GM19025 (cell line): ENCODE measurements at regions not wholly inside any gene's neighbourhood (a gene's known extent, or its start where the extent isn't known, plus 50 kb on each side); places are given as distances from the start of the nearest gene placed in this dataset.
"Not testable (repeated sequence)": the region's sequence is repeated elsewhere in the genome, so short reads cannot be mapped to it uniquely, and the experiment has no call there.

Experiments
- ATAC-seq: cut with Tn5 transposase; IDR thresholded peaks from one replicate; pipeline ENCODE4 v1.9.1; 2021; ENCODE audit warnings: mild to moderate bottlenecking, low read depth, moderate library complexity; ENCODE audit not compliant: unreplicated experiment

GRCh38 chr6:66638099-66638498, 931.1 kb upstream of the EYS start:
- ATAC-seq = no peak

- no peak for ATAC-seq
These were observed 921.9 kb upstream of the EYS start for GRCh38 chr6:66628917-66629316.

GRCh38 chr6:66623050-66623449, 916.0 kb upstream of the EYS start:
- no peak for ATAC-seq

- no peak for ATAC-seq
These were observed 898.9 kb upstream of the EYS start for GRCh38 chr6:66605971-66606370.

- ATAC-seq = no peak
These were observed 898.0 kb upstream of the EYS start for GRCh38 chr6:66605011-66605410.

- no peak for ATAC-seq
These were observed 892.5 kb upstream of the EYS start for GRCh38 chr6:66599541-66599940.

- ATAC-seq = no peak
These were observed 871.3 kb upstream of the EYS start for GRCh38 chr6:66578362-66578761.

GRCh38 chr6:66568271-66568670, 861.2 kb upstream of the EYS start:
- no peak for ATAC-seq

- no peak for ATAC-seq
These were observed 854.5 kb upstream of the EYS start for GRCh38 chr6:66561479-66561878.

- no peak for ATAC-seq
These were observed 851.2 kb upstream of the EYS start for GRCh38 chr6:66558189-66558588.

GRCh38 chr6:66556936-66557335, 849.9 kb upstream of the EYS start:
- no peak for ATAC-seq

GRCh38 chr6:66555082-66555481, 848.1 kb upstream of the EYS start:
- ATAC-seq = no peak

GRCh38 chr6:66553441-66553840, 846.4 kb upstream of the EYS start:
- ATAC-seq = no peak

- no peak for ATAC-seq
These were observed 831.6 kb upstream of the EYS start for GRCh38 chr6:66538551-66539135.

GRCh38 chr6:66533921-66534404, 826.9 kb upstream of the EYS start:
- ATAC-seq = no peak

GRCh38 chr6:66526061-66526460, 819.0 kb upstream of the EYS start:
- ATAC-seq = no peak

GRCh38 chr6:66522864-66523263, 815.8 kb upstream of the EYS start:
- ATAC-seq = no peak

GRCh38 chr6:66516377-66516776, 809.4 kb upstream of the EYS start:
- ATAC-seq = no peak

- ATAC-seq = no peak
These were observed 801.4 kb upstream of the EYS start for GRCh38 chr6:66508433-66508832.

GRCh38 chr6:66499851-66500250, 792.8 kb upstream of the EYS start:
- ATAC-seq = no peak

- no peak for ATAC-seq
These were observed 789.6 kb upstream of the EYS start for GRCh38 chr6:66496659-66497058.

GRCh38 chr6:66494643-66495042, 787.6 kb upstream of the EYS start:
- not testable (repeated sequence) for ATAC-seq
